Choroid plexus epithelial cell (primary cell): ENCODE measurements at regions not wholly inside any gene's neighbourhood (a gene's known extent, or its start where the extent isn't known, plus 50 kb on each side); places are given as distances from the start of the nearest gene placed in this dataset.

Source experiments
- DNase-seq: peaks from one replicate; pipeline ENCODE4 v3.0.0-alpha.2; 2010; ENCODE audit warnings: low read depth
- H3K4me3 ChIP-seq: 2 replicates; pipeline ENCODE4 v1.5.1; 2011; ENCODE audit warnings: low read depth, mild to moderate bottlenecking, control low read depth, low read length, moderate library complexity
- CTCF ChIP-seq: conservative IDR thresholded peaks from 2 replicates; pipeline ENCODE4 v1.5.1; 2011; ENCODE audit warnings: low read depth, mild to moderate bottlenecking, control low read depth, inconsistent platforms, low read length, moderate library complexity

GRCh38 chr6:104284872-104285271, 574.8 kb downstream of the HACE1 start:
- no peak for TF ChIP-seq CTCF
- no peak for DNase-seq
- no peak overlapping the region for H3K4me3 ChIP-seq

DNA sequence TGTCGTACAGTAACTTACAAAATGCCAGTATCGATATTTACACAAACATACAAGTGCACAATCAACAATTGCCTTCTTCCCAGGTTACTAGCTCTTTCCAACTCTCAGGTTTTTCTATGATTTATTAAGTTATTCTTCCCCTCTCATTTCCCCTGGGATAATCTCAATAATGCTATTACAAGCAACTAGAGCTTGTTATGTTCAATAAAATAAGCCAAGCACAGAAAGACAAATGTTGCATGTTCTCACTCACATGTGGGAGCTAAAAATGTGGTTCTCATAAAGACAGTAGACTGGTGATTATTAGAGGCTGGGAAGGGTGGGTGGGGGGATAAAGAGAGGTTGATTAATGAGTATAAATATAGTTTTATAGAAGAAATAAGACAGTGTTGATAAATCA, 577.1 kb downstream of the HACE1 start:
- no peak for TF ChIP-seq CTCF
- DNase-seq: no peak
- H3K4me3 ChIP-seq: no peak overlapping the region

GRCh38 chr6:104281370-104281769, 578.3 kb downstream of the HACE1 start:
- TF ChIP-seq CTCF: no peak
- H3K4me3 ChIP-seq: no peak overlapping the region
- DNase-seq: no peak

DNA sequence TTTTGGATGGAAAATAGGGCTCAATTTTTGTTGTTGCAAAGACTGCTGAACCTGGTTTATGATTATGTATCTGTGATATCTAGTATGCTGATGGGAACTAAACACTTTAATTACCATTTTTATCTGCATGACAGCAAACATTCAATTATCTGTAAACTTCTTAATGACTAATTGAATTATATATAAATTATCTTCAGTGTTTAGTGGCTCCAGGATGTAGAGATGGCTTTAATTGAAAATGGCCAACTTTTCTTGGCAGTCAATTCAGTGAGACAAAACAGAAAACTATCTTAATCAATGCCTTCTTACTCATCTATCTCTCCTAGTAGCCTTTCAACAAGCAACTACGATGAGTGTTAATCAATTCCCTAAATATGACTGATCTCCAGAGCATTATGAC, 591.3 kb downstream of the HACE1 start:
- no peak for TF ChIP-seq CTCF
- H3K4me3 ChIP-seq: no peak overlapping the region
- no peak for DNase-seq

- DNase-seq: no peak
- TF ChIP-seq CTCF: no peak
- no peak overlapping the region for H3K4me3 ChIP-seq
Measured at GRCh38 chr6:104266922-104267321, 592.8 kb downstream of the HACE1 start.

GRCh38 chr6:104256646-104257045, 603.1 kb downstream of the HACE1 start:
- DNase-seq: no peak
- no peak overlapping the region for H3K4me3 ChIP-seq
- TF ChIP-seq CTCF: no peak

GRCh38 chr6:104253236-104253635, 606.5 kb downstream of the HACE1 start:
- no peak overlapping the region for H3K4me3 ChIP-seq
- TF ChIP-seq CTCF: no peak
- DNase-seq: no peak
